HEK293 (cell line): ENCODE measurements at regions not wholly inside any gene's neighbourhood (a gene's known extent, or its start where the extent isn't known, plus 50 kb on each side); places are given as distances from the start of the nearest gene placed in this dataset.

Source experiments
- CTCF ChIA-PET: fragments of 350-600 bp; formaldehyde crosslinking; extraction: SDS; loops from one replicate; lab custom pipeline; 2021; ENCODE audit warnings: antibody characterized with exemption; lab: Yijun Ruan, JAX
- POLR2A ChIA-PET: fragments of 300-600 bp; formaldehyde crosslinking; extraction: SDS; loops from one replicate; lab custom pipeline; 2020; ENCODE audit warnings: antibody characterized with exemption, inconsistent platforms; lab: Yijun Ruan, JAX
- H3K27ac ChIP-seq: fragments of 200-500 bp; sonication (Bioruptor generic); 2 replicates; pipeline ENCODE4 v1.5.1; 2014; ENCODE audit warnings: low read depth, low read length, control low read depth, inconsistent platforms; ENCODE audit errors: extremely low read depth
- H3K36me3 ChIP-seq, 2 experiments: fragments of 200-500 bp in 1 of 2; sonication (Bioruptor generic) in 1 of 2; 1 replicate in 1 of 2; 2 replicates in 1 of 2; pipeline ENCODE4 v1.5.1; 2014 to 2017; ENCODE audit warnings: inconsistent platforms in 2 of 2, low read length in 2 of 2; ENCODE audit not compliant: control insufficient read depth in 2 of 2, insufficient read depth in 1 of 2
- H3K4me1 ChIP-seq: fragments of 200-500 bp; sonication (Bioruptor generic); 2 replicates; pipeline ENCODE4 v1.5.1; 2014; ENCODE audit warnings: mild to moderate bottlenecking, low read length, inconsistent platforms; ENCODE audit not compliant: control insufficient read depth, insufficient read depth
- H3K4me3 ChIP-seq: 2 replicates; pipeline ENCODE4 v1.5.1; 2011; ENCODE audit warnings: low read depth, mild to moderate bottlenecking, control low read depth, low read length, moderate library complexity
- H3K9me3 ChIP-seq: fragments of 200-500 bp; sonication (Bioruptor generic); 2 replicates; pipeline ENCODE4 v1.5.1; 2014; ENCODE audit warnings: low read depth, low read length, inconsistent platforms; ENCODE audit not compliant: control insufficient read depth, insufficient read depth
- HOXD13 ChIP-seq: sonication (generic); formaldehyde crosslinking; IDR thresholded peaks from 2 replicates; pipeline ENCODE4 v1.8.0; 2022; ENCODE audit warnings: missing genetic modification reagents, borderline replicate concordance
- KLF17 ChIP-seq: fragments of 450-650 bp; formaldehyde crosslinking; IDR thresholded peaks from 2 replicates; pipeline ENCODE4 v1.5.1; 2016; ENCODE audit warnings: missing biosample characterization, missing genetic modification characterization
- MZF1 ChIP-seq: fragments of 450-650 bp; formaldehyde crosslinking; IDR thresholded peaks from 2 replicates; pipeline ENCODE4 v1.5.1; 2017; ENCODE audit warnings: missing biosample characterization, missing genetic modification characterization, borderline replicate concordance
- SCRT1 ChIP-seq: fragments of 450-650 bp; formaldehyde crosslinking; IDR thresholded peaks from 2 replicates; pipeline ENCODE4 v1.5.1; 2016; ENCODE audit warnings: missing biosample characterization, missing genetic modification characterization, borderline replicate concordance
- ZBTB17 ChIP-seq: fragments of 450-650 bp; formaldehyde crosslinking; IDR thresholded peaks from 2 replicates; pipeline ENCODE4 v1.5.1; 2016; ENCODE audit warnings: missing biosample characterization, missing genetic modification characterization
- ZNF114 ChIP-seq: fragments of 450-650 bp; formaldehyde crosslinking; IDR thresholded peaks from 2 replicates; pipeline ENCODE4 v1.5.0; 2017; ENCODE audit warnings: missing biosample characterization, missing genetic modification characterization
- ZNF221 ChIP-seq: fragments of 450-650 bp; formaldehyde crosslinking; IDR thresholded peaks from 2 replicates; pipeline ENCODE4 v1.5.1; 2017; ENCODE audit warnings: missing biosample characterization, missing genetic modification characterization, borderline replicate concordance
- ZNF24 ChIP-seq: fragments of 450-650 bp; formaldehyde crosslinking; IDR thresholded peaks from 2 replicates; pipeline ENCODE4 v1.5.1; 2016; ENCODE audit warnings: missing biosample characterization, missing genetic modification characterization
- ZNF274 ChIP-seq, 2 experiments: fragments of 200-500 bp in 1 of 2; fragments of 450-650 bp in 1 of 2; sonication (Bioruptor generic) in 1 of 2; formaldehyde crosslinking in 1 of 2; IDR thresholded peaks; 2 replicates each; pipeline versions ENCODE4 v1.5.1 to v1.6.1; 2014 to 2016; ENCODE audit warnings: borderline replicate concordance in 1 of 2, inconsistent platforms in 1 of 2, low read length in 1 of 2, missing biosample characterization in 1 of 2, missing genetic modification characterization in 1 of 2
- ZNF302 ChIP-seq: fragments of 450-650 bp; formaldehyde crosslinking; IDR thresholded peaks from 2 replicates; pipeline ENCODE4 v1.5.1; 2016; ENCODE audit warnings: missing biosample characterization, missing genetic modification characterization, low read depth
- ZNF311 ChIP-seq: fragments of 450-650 bp; formaldehyde crosslinking; IDR thresholded peaks from 2 replicates; pipeline ENCODE4 v1.5.1; 2017; ENCODE audit warnings: missing biosample characterization, missing genetic modification characterization, borderline replicate concordance
- ZNF341 ChIP-seq: fragments of 450-650 bp; formaldehyde crosslinking; IDR thresholded peaks from 2 replicates; pipeline ENCODE4; 2016; ENCODE audit warnings: low read depth, missing biosample characterization, missing genetic modification characterization
- ZNF350 ChIP-seq: fragments of 450-650 bp; formaldehyde crosslinking; IDR thresholded peaks from 2 replicates; pipeline ENCODE4 v1.5.0; 2017; ENCODE audit warnings: missing biosample characterization, mild to moderate bottlenecking, missing genetic modification characterization
- ZNF366 ChIP-seq: fragments of 450-650 bp; formaldehyde crosslinking; conservative IDR thresholded peaks from 2 replicates; pipeline ENCODE4 v1.5.1; 2016; ENCODE audit warnings: missing biosample characterization, missing genetic modification characterization
- ZNF521 ChIP-seq: fragments of 450-650 bp; formaldehyde crosslinking; IDR thresholded peaks from 2 replicates; pipeline ENCODE4 v1.5.1; 2017; ENCODE audit warnings: missing biosample characterization, mild to moderate bottlenecking, missing genetic modification characterization
- ZNF529 ChIP-seq: fragments of 450-650 bp; formaldehyde crosslinking; IDR thresholded peaks from 2 replicates; pipeline ENCODE4 v1.5.1; 2017; ENCODE audit warnings: missing genetic modification characterization, missing biosample characterization; ENCODE audit not compliant: insufficient replicate concordance
- ZNF530 ChIP-seq: fragments of 450-650 bp; formaldehyde crosslinking; IDR thresholded peaks from 2 replicates; pipeline ENCODE4 v1.5.1; 2016; ENCODE audit warnings: low read depth, missing biosample characterization, missing genetic modification characterization
- ZNF621 ChIP-seq: fragments of 450-650 bp; formaldehyde crosslinking; IDR thresholded peaks from 2 replicates; pipeline ENCODE4 v1.5.1; 2017; ENCODE audit warnings: missing biosample characterization, missing genetic modification characterization
- ZNF623 ChIP-seq: fragments of 450-650 bp; formaldehyde crosslinking; IDR thresholded peaks from 2 replicates; pipeline ENCODE4 v1.5.1; 2016; ENCODE audit warnings: missing biosample characterization, missing genetic modification characterization
- ZNF677 ChIP-seq: fragments of 450-650 bp; IDR thresholded peaks from 2 replicates; pipeline ENCODE4 v1.5.0; 2018; ENCODE audit warnings: missing biosample characterization, mild to moderate bottlenecking, missing genetic modification characterization, moderate library complexity
- ZNF747 ChIP-seq: fragments of 450-650 bp; formaldehyde crosslinking; IDR thresholded peaks from 2 replicates; pipeline ENCODE4 v1.5.1; 2016; ENCODE audit warnings: missing biosample characterization, missing genetic modification characterization
- ZNF843 ChIP-seq: fragments of 450-650 bp; formaldehyde crosslinking; IDR thresholded peaks from 2 replicates; pipeline ENCODE4 v1.5.1; 2016; ENCODE audit warnings: missing biosample characterization, missing genetic modification characterization
- ZXDB ChIP-seq: fragments of 450-650 bp; formaldehyde crosslinking; IDR thresholded peaks from 2 replicates; pipeline ENCODE4 v1.5.1; 2016; ENCODE audit warnings: missing biosample characterization, missing genetic modification characterization
- TF ChIP-seq, protein P1 (sequence below): fragments of 450-650 bp; formaldehyde crosslinking; IDR thresholded peaks from 2 replicates; pipeline ENCODE4 v1.5.1; 2016; ENCODE audit warnings: missing biosample characterization, missing genetic modification characterization

GRCh38 chr19:29336425-29336824, 123.5 kb upstream of the UQCRFS1 start:
- Histone ChIP-seq H3K4me1 (no peaks in the 10 kb centered on the region; the same call in 1 of the 2 replicates), H3K9me3 (peaks cover 10% of the 10 kb centered on the region), H3K4me3 (no peak overlapping the region), H3K36me3 (no peaks in the 10 kb centered on the region)
- POLR2A ChIA-PET = no interaction called here
- TF ChIP-seq ZNF366 (tag by site-specific recombination) (peak; percentile 92), ZNF311 (tag by site-specific recombination) (peak; percentile 42; the same call in 1 of the 2 replicates), ZNF274 (IDR thresholded peaks at IDR 0.05; ENCODE audit: low read length) (no peak), ZNF274 (tag by site-specific recombination; IDR thresholded peaks at IDR 0.05; ENCODE audit: borderline replicate concordance) (no peak), ZNF843 (tag by site-specific recombination) (no peak), ZXDB (tag by site-specific recombination) (no peak), ZNF114 (tag by site-specific recombination) (0 out of 2 replicates have a peak, but pooled peaks have one; percentile 30)
- TF ChIP-seq, all 188 proteins: peak for 3
- CTCF ChIA-PET = no interaction called here
- no peak overlapping the region for H3K27ac ChIP-seq

DNA sequence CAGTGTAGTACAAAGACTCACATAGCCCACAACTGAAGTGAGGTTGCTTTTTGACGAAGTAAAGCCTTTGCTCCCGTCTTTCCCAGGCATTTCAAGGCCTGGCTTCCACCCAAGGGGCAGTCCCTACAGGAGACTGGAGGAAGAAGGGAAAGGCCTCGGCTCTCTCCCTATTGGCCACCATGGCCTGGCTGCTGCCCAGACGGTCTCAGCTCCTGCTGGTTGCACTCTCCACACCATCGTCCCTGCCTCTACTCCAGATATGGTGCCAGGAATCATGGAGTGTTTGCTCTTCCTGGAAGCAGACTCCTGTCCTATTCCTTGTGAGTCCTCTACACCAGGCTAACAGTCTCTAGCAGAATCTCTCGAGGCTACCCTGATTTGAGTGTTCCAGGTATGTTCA, 124.1 kb upstream of the UQCRFS1 start:
- no peaks in the 10 kb centered on the region for H3K36me3 ChIP-seq
- CTCF ChIA-PET = interaction anchor here (0.6 kb wide), 1 partner anchor 11 kb away, joined by 3 read pairs; no protein-coding TSS in a partner anchor
- POLR2A ChIA-PET = no interaction called here
- TF ChIP-seq ZNF747 (no peak), HOXD13 (CRISPR knock-in tag) (no peak), ZNF221 (no peak), SCRT1 (tag by site-specific recombination) (no peak), ZNF350 (tag by site-specific recombination) (no peak), ZNF529 (tag by site-specific recombination) (no peak), ZBTB17 (tag by site-specific recombination) (no peak), ZNF302 (no peak), ZNF677 (no peak), ZNF623 (tag by site-specific recombination) (no peak), ZNF341 (tag by site-specific recombination) (no peak), ZNF521 (no peak), MZF1 (tag by site-specific recombination) (no peak), KLF17 (tag by site-specific recombination) (no peak), ZNF621 (no peak), ZNF24 (tag by site-specific recombination) (no peak), ZNF530 (tag by site-specific recombination) (no peak)
- TF ChIP-seq, protein P1, sequence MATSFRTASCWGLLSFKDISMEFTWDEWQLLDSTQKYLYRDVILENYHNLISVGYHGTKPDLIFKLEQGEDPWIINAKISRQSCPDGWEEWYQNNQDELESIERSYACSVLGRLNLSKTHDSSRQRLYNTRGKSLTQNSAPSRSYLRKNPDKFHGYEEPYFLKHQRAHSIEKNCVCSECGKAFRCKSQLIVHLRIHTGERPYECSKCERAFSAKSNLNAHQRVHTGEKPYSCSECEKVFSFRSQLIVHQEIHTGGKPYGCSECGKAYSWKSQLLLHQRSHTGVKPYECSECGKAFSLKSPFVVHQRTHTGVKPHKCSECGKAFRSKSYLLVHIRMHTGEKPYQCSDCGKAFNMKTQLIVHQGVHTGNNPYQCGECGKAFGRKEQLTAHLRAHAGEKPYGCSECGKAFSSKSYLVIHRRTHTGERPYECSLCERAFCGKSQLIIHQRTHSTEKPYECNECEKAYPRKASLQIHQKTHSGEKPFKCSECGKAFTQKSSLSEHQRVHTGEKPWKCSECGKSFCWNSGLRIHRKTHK = no peak
- H3K4me3 ChIP-seq = no peak overlapping the region
- H3K27ac ChIP-seq = no peak overlapping the region
- no peaks in the 10 kb centered on the region; the same call in 1 of the 2 replicates for H3K4me1 ChIP-seq
- peaks cover 14% of the 10 kb centered on the region for H3K9me3 ChIP-seq
